ENCODE measurements at regions not wholly inside any gene's neighbourhood (a gene's known extent, or its start where the extent isn't known, plus 50 kb on each side); places are given as distances from the start of the nearest gene placed in this dataset.

DNA sequence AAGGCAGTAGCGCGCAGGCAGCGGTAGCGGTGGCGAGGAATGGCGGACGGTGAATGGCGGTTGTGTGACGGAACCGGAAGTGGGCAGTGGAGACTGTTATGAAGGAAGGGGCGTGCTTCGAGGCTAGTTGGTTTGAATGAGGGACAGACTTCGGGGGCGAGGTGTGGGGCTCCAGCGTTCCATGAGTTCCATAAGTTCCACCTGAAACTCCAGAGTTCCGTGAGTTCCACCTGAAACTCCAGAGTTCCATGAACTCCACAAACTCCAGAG lies 70.2 kb downstream of the FAM47C start:
- TF ChIP-seq, protein P1, sequence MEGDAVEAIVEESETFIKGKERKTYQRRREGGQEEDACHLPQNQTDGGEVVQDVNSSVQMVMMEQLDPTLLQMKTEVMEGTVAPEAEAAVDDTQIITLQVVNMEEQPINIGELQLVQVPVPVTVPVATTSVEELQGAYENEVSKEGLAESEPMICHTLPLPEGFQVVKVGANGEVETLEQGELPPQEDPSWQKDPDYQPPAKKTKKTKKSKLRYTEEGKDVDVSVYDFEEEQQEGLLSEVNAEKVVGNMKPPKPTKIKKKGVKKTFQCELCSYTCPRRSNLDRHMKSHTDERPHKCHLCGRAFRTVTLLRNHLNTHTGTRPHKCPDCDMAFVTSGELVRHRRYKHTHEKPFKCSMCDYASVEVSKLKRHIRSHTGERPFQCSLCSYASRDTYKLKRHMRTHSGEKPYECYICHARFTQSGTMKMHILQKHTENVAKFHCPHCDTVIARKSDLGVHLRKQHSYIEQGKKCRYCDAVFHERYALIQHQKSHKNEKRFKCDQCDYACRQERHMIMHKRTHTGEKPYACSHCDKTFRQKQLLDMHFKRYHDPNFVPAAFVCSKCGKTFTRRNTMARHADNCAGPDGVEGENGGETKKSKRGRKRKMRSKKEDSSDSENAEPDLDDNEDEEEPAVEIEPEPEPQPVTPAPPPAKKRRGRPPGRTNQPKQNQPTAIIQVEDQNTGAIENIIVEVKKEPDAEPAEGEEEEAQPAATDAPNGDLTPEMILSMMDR (IDR thresholded peaks at IDR 0.05; ENCODE audit: low read length), result no peak
- TF ChIP-seq EZH2 (optimal IDR thresholded peaks at IDR 0.05; ENCODE audit: low read depth, low read length), result no peak
- TF ChIP-seq EZH2phosphoT487 (IDR thresholded peaks at IDR 0.05; ENCODE audit: low read length), result no peak
